Fibroblast of skin of right biceps (primary cell): ENCODE measurements at regions not wholly inside any gene's neighbourhood (a gene's known extent, or its start where the extent isn't known, plus 50 kb on each side); places are given as distances from the start of the nearest gene placed in this dataset.

Experiments used
- DNase-seq: peaks from one replicate; pipeline ENCODE4 v3.0.0-alpha.2; 2013

DNA sequence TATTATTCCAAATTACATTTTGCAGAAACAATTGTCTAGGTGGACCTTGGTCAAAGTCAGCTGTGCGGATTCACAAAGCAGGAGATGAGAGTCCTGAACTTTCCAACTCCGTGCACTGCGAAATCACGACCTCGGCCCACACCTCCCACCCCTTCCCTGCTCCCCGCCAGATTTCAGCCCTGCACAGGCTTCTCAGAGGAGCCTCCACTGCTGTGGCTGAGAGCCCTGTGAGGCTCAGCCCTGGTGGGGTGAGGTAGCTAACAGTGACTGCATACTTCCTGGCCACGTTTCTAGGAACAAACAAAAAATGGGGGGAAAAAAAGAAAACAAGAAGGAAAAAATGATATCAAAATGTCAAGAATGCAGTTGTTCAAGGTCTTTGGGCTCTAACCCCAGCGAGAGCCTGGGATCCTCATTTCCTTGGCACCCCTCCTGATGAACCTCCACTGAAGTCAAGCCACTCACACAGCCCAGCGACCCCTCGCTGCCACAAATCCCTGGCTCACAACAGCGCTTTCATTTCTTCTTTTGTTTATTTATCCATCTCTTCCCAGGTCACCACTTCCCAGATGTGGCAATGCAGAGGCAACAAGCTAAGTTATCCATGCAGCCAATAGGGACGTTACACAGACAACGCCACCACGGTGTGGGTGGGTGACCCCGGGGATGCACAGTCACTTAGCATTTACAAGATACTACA lies 729.7 kb upstream of the ID2 start:
- DNase-seq, result no peak

DNA sequence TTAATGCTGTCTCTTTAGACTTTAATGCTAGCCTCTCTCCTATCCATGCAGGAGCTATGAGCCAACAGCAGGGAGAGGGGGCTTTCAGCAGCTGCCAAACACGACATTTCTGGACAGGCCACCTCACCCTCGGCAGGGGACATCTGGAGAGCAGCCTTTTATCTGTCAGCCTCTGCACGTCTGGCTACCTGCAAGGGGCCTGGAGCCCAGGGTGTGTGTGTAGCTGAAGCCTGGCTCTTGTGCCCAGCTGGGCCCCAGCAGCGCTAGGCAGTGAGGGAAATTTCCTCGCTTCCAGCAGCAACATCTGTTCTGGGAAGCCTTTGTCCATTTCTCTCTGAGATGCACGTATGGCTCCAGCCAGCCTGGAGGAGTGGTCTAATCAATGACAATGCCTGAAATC lies 728.7 kb upstream of the ID2 start:
- DNase-seq, result no peak

DNA sequence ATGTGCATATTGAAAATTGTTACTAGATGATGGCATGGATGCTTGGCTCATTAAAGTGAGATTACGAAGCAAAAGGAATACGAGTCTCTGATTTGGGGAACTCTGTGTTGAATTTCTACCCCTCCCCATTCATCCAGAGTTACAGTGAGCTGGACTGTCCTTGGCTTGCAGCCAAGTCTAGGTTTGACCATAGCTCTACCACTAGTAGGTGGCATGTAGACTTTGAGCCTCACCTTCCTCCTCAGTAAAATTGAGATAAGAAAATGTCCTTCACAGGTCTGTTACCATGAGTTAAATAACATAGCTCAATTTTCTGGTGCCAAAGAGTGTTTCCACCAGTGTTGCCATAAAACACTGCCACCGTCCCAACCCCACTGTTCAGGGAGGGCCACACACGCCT lies 727.6 kb upstream of the ID2 start:
- no peak for DNase-seq

DNA sequence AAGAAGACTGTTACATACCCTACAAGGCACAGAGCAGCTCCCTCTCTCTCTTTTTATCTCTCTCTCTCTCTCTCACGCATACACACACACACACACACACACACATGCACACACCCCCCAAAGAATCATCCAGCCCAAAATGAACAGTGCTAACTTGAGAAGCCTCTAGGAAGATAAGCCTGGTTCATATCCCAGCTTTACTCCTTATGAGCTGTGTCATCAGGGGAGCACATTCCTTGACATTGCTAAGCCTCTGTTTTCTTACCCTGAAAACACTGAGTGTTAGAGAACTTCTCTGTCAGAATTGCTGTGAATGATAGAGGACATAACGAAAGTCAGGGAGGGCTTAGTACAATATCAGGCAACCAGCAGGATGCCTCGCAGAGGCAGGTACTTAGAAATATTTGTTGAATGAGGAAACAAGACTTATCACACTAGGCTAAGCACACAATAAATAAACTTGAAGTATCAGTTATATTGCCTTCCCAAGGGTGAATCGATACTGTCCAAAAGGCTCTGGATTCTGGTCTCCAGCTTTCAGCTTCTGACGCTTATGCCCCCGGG lies 725.6 kb upstream of the ID2 start:
- DNase-seq, result peak; percentile 39

DNA sequence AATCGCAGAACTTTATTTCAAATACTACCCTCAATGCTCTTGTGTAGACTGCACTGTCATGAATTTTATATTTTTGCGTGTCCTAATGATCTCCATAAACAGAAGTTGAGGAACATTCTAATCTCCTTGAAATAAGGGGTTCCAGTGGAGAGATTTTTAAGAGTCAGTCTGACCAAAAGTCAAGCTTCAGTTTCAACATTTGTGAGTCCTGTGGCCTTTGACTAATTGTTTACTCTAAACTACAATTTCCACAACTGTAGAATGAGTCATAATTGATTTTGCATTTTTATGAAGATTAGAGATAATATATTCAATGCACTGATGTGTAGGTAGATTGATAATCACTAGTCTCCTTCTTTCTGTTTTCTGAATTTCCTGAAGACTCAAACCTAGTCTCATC lies 720.3 kb upstream of the ID2 start:
- DNase-seq, result no peak

DNA sequence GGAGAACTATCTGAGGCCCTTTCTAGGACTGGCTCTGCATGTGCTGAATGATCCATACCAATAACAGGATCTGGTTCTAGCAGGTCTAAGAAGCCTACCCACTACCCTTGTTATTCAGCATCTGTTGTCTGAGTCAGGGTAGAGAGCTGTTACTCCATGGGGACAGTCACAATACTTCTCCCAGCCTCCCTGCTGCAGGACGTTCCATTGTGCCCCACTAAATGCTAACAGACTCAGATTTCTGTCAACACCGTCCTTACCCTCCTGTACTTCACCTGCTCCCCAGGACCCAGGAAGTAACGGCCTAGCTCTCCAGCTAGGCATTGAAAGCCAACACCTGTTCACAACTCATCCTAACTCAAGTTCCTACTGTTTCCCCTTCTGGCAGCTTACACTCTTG lies 719.7 kb upstream of the ID2 start:
- DNase-seq, result no peak

DNA sequence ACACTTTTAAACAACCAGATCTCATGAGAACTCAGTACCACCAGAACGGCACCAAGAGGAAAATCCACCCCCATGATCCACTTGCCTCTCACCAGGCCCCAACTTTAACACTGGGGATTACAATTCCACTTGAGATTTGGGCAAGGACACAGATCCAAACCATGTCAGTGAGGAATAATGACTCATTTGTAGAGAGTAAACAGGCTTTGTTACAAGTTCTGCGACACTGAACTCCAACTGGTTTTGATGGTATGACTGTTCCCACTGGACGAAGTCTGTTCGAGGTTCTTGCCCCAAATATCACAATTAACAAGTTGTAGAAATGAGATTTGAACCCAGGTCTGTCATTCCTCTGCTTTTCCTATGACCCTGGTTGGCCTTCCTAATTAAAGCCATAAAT lies 718.1 kb upstream of the ID2 start:
- no peak for DNase-seq

DNA sequence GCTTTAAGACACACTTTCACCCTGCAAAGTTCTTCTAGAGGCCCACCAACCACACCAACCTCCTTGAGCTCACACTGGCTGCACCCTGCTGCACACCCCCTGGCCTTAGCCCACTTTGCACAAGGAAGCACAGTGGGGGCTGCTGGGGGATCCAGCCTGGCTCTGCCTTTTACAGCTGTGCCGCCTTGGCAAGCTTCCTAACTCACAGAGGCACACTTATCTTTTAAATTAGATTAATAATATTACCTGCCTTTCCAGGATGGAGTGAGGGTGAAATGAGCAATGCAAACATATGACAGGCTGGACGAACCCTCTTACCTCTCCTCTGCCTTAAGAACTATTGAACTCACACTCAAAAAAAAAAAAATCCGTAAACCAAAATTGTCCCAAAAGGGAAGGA lies 715.8 kb upstream of the ID2 start:
- DNase-seq, result no peak

DNA sequence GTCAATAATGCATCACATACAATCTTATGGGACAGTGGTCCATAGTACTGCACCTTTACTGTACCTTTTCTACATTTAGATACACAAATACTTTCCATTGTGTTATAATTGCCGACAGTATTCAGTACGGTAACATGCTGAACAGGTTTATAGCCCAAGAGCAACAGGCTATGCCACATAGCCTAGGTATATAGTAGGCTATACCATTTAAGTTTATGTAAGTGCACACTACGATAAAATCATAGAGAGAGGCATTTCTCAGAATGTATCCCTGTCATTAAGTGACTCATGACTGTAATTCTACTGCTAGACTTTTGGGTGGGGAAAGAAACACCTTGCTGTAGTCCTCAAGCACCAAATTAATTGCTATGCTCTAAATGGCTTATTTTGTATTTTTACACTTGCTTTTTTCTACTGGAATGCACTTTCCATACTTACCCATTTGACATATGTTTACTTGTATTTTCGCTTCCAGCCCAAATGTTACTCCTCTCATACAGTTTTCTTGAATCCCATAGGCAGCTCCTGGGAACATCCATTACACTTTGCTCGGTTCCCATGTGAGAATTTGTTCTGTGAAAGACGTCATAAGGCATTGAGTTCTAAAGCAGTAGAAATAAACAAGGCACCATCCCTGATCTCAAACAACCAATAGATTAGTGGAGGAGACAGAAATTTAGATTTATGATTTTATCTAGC lies 714.0 kb upstream of the ID2 start:
- DNase-seq, result no peak

DNA sequence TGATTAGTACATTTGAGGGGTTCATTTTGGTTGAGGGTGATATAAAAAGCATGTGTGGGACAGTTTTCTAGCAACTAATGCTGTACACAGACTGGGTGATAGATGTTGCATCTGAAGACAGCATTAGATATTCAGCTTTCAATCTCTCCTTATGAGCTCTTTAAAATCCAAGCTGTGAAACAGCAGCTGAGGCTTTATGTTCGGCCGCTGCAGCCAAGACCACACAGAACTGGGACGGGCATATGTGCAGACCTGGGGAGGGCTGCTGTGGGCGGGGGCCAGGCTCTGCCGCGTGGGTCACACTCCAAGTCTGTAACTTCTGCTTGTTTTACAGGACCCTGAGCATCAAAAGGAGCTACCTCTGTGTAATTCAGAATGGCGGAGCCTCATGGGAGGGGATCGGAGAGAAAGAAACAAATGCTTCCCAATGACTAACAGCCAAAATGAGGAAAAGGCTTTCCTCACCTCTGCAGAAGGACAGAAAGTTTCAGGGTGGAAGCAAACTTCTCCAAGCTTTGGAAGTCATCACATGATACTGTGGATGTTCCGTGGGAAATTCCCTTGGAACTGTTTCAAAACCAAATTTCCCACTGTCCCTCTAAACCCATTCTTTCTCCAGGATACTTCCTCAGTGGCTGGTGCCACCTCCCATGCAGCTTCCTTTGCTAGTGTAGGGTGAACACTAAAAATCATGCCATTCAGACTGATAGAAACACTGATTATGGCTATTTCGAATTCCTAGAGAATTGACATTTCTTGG lies 711.9 kb upstream of the ID2 start:
- no peak for DNase-seq

DNA sequence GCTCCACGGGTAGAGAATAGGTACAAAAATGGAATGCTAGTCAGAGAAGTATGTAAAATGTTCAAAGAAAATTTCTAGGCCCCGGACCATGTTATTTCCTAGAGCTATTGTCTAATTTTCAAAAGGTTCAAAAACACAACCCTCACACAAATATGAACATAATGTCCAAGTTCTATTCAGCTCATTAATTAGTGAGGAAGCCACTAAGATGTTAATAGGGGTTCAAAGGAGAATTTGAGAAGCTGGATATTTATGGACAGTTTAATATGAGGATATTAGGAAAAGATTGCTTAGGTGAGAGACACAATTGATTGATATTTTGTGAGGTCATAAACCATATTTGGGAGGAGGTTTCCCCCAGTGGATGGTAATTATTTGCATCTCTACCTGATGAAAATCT lies 710.6 kb upstream of the ID2 start:
- no peak for DNase-seq

DNA sequence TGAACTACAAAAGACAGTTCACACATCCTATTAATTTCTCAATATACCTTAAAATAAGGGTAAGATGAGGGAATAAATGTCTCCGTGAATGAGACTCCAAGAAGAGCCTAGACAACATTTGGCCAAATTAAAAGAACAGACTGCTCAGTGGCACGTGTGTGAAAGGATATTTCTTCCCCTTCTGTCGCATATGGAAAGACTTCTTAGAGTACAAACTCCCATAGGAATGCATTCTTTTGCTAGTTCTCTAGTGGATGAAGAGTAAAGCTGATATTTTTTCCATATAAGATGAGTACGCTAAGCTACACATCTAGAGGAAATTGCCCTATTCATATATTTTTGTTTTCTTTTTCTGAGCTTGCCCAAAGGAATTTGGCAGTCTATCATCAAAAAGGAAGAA lies 710.0 kb upstream of the ID2 start:
- DNase-seq, result peak; percentile 23

DNA sequence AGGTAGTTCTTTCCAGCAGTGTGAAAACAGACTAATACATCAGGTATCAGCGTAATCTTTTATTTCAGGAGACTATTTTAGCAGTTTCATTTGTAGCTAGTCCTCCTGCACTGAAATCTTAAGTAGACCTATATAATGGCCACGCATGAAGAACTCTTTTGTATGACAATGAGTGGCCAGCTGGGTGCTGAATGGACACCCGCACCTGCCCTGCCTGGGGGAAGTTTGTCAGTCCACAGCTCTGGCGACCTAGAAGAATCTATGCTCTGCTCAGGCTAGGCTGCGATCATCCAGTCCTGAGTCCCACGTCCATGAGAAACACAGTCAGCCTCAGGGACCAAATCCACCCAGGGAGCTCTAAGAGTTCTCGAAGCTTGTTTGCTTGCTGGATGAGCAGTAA lies 709.2 kb upstream of the ID2 start:
- DNase-seq, result no peak

DNA sequence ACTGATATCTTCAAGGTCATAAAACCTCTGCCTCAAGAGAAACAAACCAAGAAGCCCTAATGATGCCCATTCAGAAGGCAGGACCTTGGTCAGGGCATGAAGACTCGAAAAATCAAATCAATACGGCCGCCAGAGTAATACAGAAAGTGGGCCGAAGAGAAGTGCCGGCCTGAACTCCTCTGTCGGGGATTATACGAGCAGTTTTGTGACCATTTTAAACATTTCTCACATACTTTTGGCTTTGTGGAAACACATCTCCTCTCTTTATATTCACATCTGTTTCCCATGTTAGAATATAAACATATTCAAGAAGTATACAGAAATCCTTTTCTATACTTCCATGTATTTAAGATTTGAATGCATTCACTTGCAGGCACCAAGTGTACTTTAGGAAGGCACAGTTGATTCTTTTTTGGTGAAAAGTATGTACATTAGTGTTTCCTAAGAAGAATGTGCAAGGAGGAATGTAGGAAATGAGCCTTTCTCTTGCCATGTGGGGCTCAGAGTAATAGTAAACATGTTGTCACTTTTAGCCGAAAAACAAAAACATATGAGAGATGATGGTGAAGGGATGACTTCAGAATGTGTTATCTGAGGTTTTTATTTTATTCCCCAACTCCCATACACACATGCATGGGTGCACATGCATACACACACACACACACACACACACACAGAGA lies 707.9 kb upstream of the ID2 start:
- peak; percentile 37 for DNase-seq

DNA sequence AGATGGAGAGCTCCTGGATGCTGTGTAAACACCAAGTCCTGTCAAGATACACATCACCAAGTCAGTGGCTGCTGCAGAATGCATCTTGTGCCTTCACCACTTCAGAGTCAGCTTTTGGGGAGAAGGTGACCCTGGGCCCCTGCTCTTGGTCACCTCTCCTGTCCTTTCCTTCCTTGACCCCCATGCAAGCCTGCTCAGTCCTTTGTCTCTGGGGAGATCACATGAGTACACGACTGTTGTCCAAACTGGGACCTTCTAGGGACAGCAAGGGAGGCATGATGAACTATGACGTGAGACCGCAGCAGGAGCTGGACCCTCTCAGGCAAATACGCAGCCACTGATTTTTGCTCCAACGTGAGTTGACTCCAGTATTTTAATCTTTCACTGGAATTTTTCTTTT lies 706.9 kb upstream of the ID2 start:
- DNase-seq, result no peak

DNA sequence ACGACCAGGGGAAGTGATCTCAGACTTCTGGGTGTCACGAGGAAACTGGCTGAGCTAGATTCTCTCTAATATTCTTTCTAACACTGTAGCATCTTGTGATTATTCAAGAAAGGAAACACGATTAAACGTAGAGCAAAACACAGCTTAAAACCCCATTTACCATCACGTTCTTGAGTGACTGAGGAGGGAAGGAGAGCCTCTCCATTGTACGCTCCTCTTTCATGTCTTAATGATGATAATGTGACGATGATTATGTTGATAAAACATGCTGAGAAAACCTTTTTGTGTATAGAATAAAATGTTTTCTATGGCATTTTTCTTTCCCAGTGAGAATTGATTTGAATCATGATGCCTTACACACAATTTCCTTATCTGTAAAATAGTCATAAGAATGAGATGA lies 705.6 kb upstream of the ID2 start:
- DNase-seq, result no peak

DNA sequence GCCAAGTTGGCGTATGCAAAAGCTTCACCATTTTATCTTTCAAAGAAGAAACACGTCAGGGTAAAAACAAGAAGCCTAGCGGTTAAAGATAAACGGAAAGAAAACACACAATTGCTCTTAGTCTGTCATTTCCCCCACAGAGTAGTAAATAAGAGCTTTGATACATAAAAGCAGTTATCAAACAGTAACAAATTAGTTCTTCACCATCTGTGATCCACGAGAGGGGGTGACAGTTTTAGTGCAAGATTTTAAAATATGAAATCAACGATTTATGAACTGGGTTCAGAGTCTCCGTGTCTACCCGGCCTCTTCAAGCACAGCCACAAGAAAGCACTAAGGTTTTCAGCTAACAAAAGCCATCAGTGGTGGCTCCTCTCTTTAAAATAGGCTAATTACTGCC lies 703.9 kb upstream of the ID2 start:
- no peak for DNase-seq

DNA sequence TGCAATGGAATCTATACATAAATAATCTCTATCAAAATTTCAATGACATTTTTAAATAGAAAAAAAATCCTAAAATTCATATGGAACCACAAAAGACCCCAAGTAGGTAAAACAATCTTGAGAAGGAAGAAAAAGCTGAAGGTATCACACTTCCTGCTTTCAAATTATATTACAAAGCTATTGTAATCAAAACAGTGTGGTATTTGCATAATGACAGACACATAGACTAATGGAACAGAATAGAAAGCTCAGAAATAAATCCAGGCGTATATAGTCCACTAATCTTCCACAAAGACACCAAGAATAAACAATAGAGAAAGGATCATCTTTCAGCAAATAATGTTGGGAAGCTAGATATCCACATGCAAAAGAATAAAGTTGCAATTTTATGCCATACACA lies 699.8 kb upstream of the ID2 start:
- DNase-seq, result no peak

DNA sequence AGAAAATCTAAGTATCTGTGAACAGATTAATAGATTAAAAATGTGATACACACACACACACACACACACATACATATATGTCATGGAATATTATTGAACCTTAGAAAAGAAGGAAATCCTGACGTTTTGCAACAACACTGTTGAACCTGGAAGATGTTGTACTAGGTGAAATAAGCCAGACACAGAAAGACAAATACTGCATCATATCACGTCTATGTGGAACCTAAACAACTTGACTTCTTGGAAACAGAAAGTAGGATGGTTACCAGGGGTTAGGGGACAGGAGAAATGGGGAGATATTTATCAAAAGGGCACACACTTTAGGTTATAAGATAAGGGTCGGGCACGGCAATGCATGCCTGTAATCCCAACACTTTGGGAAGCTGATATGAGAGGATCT lies 698.4 kb upstream of the ID2 start:
- DNase-seq, result no peak

DNA sequence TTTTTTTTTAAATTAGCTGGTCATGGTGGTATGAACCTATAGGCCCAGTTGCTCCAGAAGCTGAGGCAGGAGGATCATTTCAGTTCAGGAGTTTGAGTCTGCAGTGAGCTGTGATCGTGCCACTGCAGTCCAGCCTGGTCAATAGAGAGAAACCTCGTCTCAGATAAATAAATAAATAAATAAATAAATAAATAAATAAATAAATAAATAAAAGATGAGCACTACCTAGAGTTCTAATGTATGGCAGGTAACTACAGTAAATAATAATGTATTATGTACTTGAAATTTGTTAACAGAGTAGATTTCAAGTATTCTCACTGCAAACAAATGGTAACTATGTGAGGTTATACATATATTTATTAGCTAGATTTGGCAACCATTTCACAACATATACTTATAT lies 697.9 kb upstream of the ID2 start:
- no peak for DNase-seq

DNA sequence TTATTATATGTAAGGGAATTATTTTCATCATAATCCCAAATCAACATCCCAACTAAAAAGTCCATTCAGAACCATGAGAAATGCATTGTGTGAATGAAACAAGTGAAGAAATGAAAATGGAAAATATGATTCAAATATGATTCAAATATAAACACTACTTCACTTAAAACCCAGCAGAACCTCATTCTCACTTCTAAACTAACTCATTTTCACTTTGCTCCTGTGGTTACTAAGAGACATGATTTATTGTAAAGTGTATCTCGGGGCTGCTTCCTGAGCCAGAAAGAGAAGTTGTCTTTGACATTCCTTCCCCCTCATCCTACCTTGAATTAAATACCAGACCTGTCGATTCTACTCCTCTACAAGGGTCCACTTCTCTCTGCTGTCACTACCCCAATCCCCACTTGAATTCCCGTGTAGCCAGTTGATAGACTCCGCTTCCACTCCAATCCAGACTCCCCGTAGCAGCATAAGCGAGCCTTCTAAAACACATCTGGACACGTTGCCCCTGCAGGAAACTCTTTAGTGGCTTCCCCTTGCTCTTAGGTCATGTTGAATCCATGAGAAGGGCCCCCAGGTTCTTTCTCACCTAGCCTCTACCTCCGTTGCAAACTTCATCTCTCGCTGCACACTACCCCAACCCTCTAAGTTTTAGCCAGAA lies 697.0 kb upstream of the ID2 start:
- no peak for DNase-seq

DNA sequence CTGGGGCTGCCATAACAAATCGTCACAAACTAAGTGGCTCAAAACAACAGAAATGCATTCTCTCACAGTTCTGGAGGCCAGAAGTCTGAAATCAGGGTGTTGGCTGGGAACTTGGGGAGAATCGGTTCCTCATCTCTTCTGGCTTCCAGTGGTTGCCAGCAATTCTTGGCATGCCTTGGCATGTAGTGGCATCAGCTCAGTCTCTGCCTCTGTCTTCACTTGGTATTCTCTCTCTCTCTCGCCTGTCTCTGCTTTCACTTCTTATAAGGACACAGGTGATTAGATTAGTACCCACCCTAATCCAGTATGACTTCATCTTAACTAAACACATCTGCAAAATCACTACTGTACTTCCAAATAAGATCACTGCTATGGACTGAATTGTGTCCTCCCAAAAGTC lies 695.4 kb upstream of the ID2 start:
- DNase-seq, result no peak

DNA sequence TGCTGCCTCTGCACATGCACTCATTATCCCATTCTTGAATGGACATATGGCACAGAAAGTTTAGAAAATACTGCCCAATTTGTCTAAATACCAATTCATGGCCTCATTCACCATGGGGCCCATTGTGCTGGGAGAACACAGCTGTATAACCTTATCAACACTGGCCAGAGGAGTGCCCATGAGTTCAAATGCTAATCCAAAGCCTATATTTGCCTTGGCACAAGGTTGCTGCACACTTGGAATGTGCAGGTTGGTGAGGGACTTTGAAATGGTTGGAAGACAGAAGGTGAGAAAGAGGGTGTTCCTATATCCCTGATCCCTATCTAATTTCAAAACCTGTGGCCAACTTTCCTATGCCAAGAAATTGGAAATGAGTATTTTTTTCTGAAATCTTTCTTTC lies 693.9 kb upstream of the ID2 start:
- DNase-seq, result no peak
